ENCODE measurements at regions not wholly inside any gene's neighbourhood (a gene's known extent, or its start where the extent isn't known, plus 50 kb on each side); places are given as distances from the start of the nearest gene placed in this dataset.

DNA sequence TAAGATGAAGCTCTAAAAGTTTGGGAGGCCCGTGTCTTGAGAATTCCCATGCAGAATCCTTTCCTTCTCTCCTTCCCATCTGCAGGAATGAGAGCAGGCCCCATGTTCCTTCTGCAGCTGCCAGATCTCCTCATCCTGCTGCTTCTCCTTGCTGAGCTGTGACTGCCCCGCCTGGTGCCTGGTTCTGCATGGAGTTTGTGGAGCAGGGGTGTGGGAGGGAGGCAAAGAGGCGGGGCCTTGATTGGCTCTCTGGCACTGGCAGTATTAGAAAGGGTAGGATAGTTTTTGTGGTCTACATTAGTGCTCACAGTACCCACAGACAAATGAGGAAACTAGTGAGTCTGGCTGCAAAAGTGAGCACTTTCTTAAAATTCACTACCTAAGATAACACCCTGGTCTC, 91.1 kb upstream of the CLPB start:
- no peak for DNase-seq

DNA sequence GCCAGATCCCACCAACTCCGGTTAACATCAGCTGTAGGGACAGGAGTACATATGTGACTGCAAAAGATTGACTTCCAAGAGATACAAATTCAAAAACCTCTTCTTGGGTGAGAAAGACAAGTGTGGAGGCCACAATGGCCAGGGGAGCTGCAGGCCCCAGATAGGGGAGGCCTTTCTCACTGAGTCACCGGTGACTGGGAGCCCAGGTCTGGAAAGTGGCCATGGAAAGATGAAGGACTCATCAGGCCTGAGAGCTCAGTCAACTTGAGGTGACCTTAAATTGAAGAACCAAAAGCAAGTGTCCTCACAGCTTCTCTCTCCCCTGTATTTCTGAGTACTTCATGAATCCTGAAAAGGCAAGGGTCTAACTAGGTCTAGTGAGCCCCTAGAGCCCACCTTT, 90.4 kb upstream of the CLPB start:
- DNase-seq, result no peak

GRCh38 chr11:72523991-72524390, 89.7 kb upstream of the CLPB start:
- no peak for DNase-seq

- no peak for DNase-seq
These were observed 87.9 kb upstream of the CLPB start for GRCh38 chr11:72522186-72522585.

- DNase-seq, result no peak
These were observed 87.3 kb upstream of the CLPB start for GRCh38 chr11:72521664-72522063.

- DNase-seq, result no peak
These were observed 86.5 kb upstream of the CLPB start for GRCh38 chr11:72520815-72521214.

- DNase-seq, result peak; percentile 13
These were observed 85.6 kb upstream of the CLPB start for GRCh38 chr11:72519882-72520281.

GRCh38 chr11:72519220-72519881, 85.0 kb upstream of the CLPB start:
- DNase-seq, result peak; percentile 33

DNA sequence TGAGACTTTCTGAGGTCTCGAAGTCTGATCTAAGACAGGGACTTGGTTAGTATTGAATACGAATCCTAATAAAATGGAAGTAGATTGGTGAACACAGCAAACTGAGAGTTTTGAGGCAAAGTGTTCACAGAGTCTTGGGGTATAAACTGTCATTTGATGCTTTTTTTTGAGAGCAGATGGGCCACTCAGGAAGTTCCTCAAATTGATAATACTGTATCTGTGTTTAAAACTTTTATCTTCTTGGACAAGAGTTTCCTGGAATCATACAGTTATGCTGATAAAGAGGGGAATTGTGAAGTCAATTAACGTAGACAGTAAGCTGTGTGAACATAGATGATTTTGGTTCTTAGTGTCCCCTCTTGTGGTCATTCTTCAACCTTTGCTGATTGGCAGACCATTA, 80.0 kb upstream of the CLPB start:
- no peak for DNase-seq

DNA sequence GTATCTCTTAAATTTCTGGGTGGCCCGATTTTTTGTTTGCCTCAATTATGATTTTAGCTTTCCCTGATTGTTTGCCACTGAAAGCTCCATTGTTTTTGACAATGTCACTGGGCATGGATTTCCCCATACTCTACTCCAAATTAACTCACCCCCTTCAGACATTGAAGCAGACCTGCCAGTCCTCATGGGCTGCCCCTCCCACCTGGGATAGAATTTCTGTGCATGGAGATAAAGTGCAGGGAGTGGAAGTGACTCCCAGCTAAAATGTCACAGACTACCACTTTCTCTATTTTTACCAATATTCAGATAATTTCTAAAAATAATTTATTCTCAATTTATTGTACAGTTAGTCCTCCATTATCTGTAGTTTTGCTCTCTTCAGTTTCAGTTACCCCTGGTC, 79.1 kb upstream of the CLPB start:
- no peak for DNase-seq

- no peak for DNase-seq
These were observed 78.6 kb upstream of the CLPB start for GRCh38 chr11:72512956-72513355.

- DNase-seq, result no peak
These were observed 77.2 kb upstream of the CLPB start for GRCh38 chr11:72511393-72512047.

GRCh38 chr11:72507050-72507449, 72.7 kb upstream of the CLPB start:
- DNase-seq, result no peak

GRCh38 chr11:72497731-72498130, 63.4 kb upstream of the CLPB start:
- DNase-seq, result no peak

GRCh38 chr11:72494109-72494429, 59.7 kb upstream of the CLPB start:
- DNase-seq, result no peak

GRCh38 chr11:72493426-72494108, 59.2 kb upstream of the CLPB start:
- no peak for DNase-seq

GRCh38 chr11:72491001-72491400, 56.7 kb upstream of the CLPB start:
- DNase-seq, result no peak
